Panc1 (cell line): ENCODE measurements at regions not wholly inside any gene's neighbourhood (a gene's known extent, or its start where the extent isn't known, plus 50 kb on each side); places are given as distances from the start of the nearest gene placed in this dataset.

ENCODE experiments used
- CTCF ChIP-seq: fragments of 450-650 bp; IDR thresholded peaks from 2 replicates; pipeline ENCODE4 v1.5.1; 2017; ENCODE audit warnings: mild to moderate bottlenecking
- POLR2AphosphoS5 ChIP-seq: IDR thresholded peaks from 2 replicates; pipeline ENCODE4 v1.6.1; 2012; ENCODE audit warnings: mild to moderate bottlenecking, low read depth, low read length, moderate library complexity
- TCF7L2 ChIP-seq: IDR thresholded peaks from 2 replicates; pipeline ENCODE4 v1.6.1; 2011; ENCODE audit warnings: mild to moderate bottlenecking, low read depth, low read length, inconsistent platforms

GRCh38 chr5:88643315-88643714 lies 239.7 kb downstream of the MEF2C start:
- TF ChIP-seq POLR2AphosphoS5 = no peak
- TF ChIP-seq CTCF = no peak
- no peak for TF ChIP-seq TCF7L2
